Kidney epithelial cell (primary cell): ENCODE measurements at regions not wholly inside any gene's neighbourhood (a gene's known extent, or its start where the extent isn't known, plus 50 kb on each side); places are given as distances from the start of the nearest gene placed in this dataset.
"Not testable (repeated sequence)": the region's sequence is repeated elsewhere in the genome, so short reads cannot be mapped to it uniquely, and the experiment has no call there.

Source experiments
- DNase-seq: peaks from one replicate; pipeline ENCODE4 v3.0.0-alpha.2; 2010; ENCODE audit warnings: low read depth
- H3K27me3 ChIP-seq: 2 replicates; pipeline ENCODE4 v1.6.0; 2011; ENCODE audit warnings: low read length; ENCODE audit not compliant: control insufficient read depth, insufficient read depth
- H3K36me3 ChIP-seq: 2 replicates; pipeline ENCODE4 v1.5.1; 2011; ENCODE audit warnings: low read length; ENCODE audit not compliant: control insufficient read depth, insufficient read depth
- H3K4me3 ChIP-seq: 2 replicates; pipeline ENCODE4 v1.5.1; 2011; ENCODE audit warnings: low read depth, mild to moderate bottlenecking, control low read depth, low read length
- TF ChIP-seq, protein P1 (sequence below): IDR thresholded peaks from 2 replicates; pipeline ENCODE4 v1.5.1; 2011; ENCODE audit warnings: mild to moderate bottlenecking, moderate library complexity, low read length, control low read depth, inconsistent platforms; ENCODE audit not compliant: insufficient read depth, poor library complexity, severe bottlenecking

DNA sequence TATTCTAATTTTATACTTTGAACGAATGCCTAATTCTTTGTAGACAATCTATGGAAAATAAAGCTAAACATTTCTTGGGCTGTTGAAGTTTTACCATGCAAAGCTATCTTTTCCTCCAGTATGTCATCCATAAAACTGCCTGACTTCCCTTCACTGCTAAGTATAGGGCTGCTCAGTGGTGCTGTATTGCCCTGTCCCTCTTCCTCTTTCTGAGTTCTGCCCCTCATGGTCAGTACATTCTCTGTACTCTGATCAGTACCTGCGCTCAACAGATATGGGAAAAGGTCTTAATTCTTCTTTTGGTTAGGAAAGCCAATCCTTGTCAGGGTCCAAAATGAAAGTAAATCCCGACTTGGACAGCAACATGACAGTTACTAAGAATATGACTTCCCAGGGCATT is 321.9 kb downstream of the RAD51AP2 start:
- TF ChIP-seq, protein P1, sequence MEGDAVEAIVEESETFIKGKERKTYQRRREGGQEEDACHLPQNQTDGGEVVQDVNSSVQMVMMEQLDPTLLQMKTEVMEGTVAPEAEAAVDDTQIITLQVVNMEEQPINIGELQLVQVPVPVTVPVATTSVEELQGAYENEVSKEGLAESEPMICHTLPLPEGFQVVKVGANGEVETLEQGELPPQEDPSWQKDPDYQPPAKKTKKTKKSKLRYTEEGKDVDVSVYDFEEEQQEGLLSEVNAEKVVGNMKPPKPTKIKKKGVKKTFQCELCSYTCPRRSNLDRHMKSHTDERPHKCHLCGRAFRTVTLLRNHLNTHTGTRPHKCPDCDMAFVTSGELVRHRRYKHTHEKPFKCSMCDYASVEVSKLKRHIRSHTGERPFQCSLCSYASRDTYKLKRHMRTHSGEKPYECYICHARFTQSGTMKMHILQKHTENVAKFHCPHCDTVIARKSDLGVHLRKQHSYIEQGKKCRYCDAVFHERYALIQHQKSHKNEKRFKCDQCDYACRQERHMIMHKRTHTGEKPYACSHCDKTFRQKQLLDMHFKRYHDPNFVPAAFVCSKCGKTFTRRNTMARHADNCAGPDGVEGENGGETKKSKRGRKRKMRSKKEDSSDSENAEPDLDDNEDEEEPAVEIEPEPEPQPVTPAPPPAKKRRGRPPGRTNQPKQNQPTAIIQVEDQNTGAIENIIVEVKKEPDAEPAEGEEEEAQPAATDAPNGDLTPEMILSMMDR, result no peak
- Histone ChIP-seq H3K36me3 (no peaks in the 10 kb centered on the region), H3K4me3 (no peak overlapping the region), H3K27me3 (no peaks in the 10 kb centered on the region)
- DNase-seq, result no peak

DNA sequence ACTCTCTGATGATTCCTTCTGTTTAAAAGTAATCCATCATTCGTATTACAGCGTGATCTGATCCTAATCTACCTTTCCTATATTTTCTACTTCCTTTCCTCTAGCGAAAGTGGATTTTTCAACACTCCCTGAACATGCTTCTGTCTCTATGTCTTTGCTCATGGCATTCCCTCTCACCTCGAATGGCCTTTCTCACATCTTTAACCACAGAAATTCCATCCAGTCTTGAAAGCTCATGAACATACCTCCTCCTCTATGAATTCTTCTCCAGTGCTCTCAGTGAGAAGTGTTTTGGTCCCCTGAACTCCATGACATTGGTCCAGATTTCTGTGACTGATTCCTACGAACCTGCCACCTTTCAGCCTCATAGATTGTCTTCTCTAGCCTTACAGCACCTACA is 323.2 kb downstream of the RAD51AP2 start:
- no peak for DNase-seq
- H3K27me3 ChIP-seq, result no peaks in the 10 kb centered on the region
- H3K36me3 ChIP-seq, result no peaks in the 10 kb centered on the region
- no peak overlapping the region for H3K4me3 ChIP-seq
- TF ChIP-seq, protein P1, result no peak

GRCh38 chr2:17194083-17194482 is 324.2 kb downstream of the RAD51AP2 start:
- DNase-seq, result no peak
- H3K4me3 ChIP-seq, result no peak overlapping the region
- H3K36me3 ChIP-seq, result no peaks in the 10 kb centered on the region
- TF ChIP-seq, protein P1, result no peak
- H3K27me3 ChIP-seq, result no peaks in the 10 kb centered on the region

DNA sequence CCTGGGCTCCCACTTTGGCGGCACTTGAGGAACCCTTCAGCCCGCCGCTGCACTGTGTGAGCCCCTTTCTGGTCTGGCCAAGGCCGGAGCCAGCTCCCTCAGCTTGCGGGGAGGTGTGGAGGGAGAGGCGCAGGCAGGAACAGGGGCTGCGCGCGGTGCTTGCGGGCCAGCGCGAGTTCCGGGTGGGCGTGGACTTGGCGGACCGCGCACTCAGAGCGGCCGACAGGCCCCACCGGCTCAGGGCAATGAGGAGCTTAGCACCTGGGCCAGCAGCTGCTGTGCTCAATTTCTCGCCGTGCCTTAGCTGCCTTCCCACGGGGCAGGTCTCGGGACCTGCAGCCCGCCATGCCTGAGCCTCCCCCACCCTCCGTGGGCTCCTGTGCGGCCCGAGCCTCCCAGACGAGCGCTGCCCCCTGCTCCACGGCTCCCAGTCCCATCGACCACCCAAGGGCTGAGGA is 324.8 kb downstream of the RAD51AP2 start:
- not testable (repeated sequence) for DNase-seq, H3K27me3 ChIP-seq, H3K4me3 ChIP-seq, H3K36me3 ChIP-seq

DNA sequence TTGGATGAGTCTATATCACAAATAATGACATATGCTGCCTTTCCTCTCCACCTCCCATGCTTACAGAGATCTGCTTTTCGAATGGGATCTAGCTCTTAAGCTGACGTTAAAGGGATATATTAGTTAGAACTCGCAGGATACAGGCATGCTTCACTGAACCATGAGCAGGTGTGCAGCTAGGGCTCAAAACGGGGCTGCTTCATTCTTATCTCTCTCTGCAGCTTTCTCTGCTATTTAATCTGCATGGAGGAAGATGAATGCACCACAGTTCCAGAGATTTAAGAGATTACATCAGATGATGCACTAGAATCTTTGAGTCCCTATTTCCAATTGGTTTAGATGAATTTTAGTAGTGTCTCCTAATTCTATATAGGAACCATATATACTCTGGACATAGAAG is 327.0 kb downstream of the RAD51AP2 start:
- Histone ChIP-seq H3K4me3 (no peak overlapping the region), H3K27me3 (no peaks in the 10 kb centered on the region), H3K36me3 (no peaks in the 10 kb centered on the region)
- TF ChIP-seq, protein P1, result no peak
- DNase-seq, result no peak

DNA sequence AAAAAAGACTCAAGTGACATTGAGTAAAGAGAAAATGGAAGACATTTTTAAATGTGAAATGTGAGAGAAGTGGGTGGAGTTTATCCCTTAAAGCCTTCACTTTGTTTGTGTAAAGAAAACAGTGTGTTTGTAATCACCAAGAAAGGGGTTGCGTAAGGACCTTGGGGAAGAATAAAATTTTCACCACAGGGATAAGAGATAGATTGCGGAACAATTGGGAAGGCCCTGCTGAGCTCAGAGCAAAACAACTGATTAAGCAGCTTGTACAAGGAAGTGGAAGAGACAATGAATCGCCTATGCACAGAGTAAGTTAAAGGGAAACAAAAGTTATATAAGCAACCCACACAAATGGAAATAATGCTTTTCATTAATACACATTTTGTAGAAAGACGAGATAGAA is 327.7 kb downstream of the RAD51AP2 start:
- Histone ChIP-seq H3K4me3 (no peak overlapping the region), H3K36me3 (no peaks in the 10 kb centered on the region), H3K27me3 (no peaks in the 10 kb centered on the region)
- TF ChIP-seq, protein P1, result no peak
- no peak for DNase-seq
